ENCODE measurements at regions not wholly inside any gene's neighbourhood (a gene's known extent, or its start where the extent isn't known, plus 50 kb on each side); places are given as distances from the start of the nearest gene placed in this dataset.
"Not testable (repeated sequence)": the region's sequence is repeated elsewhere in the genome, so short reads cannot be mapped to it uniquely, and the experiment has no call there.

- H3K4me1 ChIP-seq (ENCODE audit: control insufficient read depth, insufficient read depth, low read length, poor library complexity, severe bottlenecking); H3K4me3 Mint-ChIP-seq; H3K9me3 Mint-ChIP-seq; H3K9me3 ChIP-seq (ENCODE audit: control insufficient read depth in 2 of 2, low read length in 2 of 2); DNase-seq; H3K4me3 ChIP-seq (ENCODE audit: low read depth, low read length); H3K36me3 Mint-ChIP-seq; ATAC-seq (ENCODE audit: low read depth in 2 of 2); H3K27ac Mint-ChIP-seq; H3K27me3 ChIP-seq (ENCODE audit: control insufficient read depth, insufficient read depth, low read length); H3K36me3 ChIP-seq (ENCODE audit: control insufficient read depth, insufficient read depth, low read length); H3K4me1 Mint-ChIP-seq; H3K27me3 Mint-ChIP-seq; H3K27ac ChIP-seq (ENCODE audit: insufficient read depth, low read length, poor library complexity, severe bottlenecking): not testable (repeated sequence)
Measured at GRCh38 chr13:18726524-18726923, 455.1 kb downstream of the TUBA3C start.

GRCh38 chr13:18725242-18725822 is 456.3 kb downstream of the TUBA3C start:
- H3K9me3 Mint-ChIP-seq; DNase-seq; H3K36me3 ChIP-seq (ENCODE audit: control insufficient read depth, insufficient read depth, low read length); H3K27me3 Mint-ChIP-seq; H3K4me3 Mint-ChIP-seq; H3K4me1 Mint-ChIP-seq; ATAC-seq (ENCODE audit: low read depth in 2 of 2); H3K27me3 ChIP-seq (ENCODE audit: control insufficient read depth, insufficient read depth, low read length); H3K27ac Mint-ChIP-seq; H3K4me3 ChIP-seq (ENCODE audit: low read depth, low read length); H3K4me1 ChIP-seq (ENCODE audit: control insufficient read depth, insufficient read depth, low read length, poor library complexity, severe bottlenecking); H3K36me3 Mint-ChIP-seq; H3K9me3 ChIP-seq (ENCODE audit: control insufficient read depth in 2 of 2, low read length in 2 of 2); H3K27ac ChIP-seq (ENCODE audit: insufficient read depth, low read length, poor library complexity, severe bottlenecking): not testable (repeated sequence)

DNA sequence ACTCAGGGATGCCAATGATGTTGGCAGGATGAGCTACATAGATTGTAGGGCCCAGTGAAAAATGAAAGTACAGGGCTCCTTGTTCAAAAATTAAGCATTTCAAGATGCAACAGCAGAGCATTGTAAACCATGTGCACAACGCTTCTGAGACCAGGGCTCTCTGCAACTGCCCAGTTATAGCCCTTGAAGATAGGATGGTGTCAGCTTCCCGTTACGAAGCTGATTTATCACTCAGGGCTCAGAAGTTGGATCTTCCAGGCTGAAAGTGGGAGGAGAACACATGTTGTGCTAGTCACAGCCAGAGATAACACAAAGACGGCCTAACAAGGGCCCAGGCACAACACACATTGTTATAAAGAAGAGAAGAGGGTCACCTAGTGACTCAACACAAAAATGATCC is 466.7 kb downstream of the TUBA3C start:
- Mint-ChIP-seq H3K27ac (no peak overlapping the region), H3K27me3 (no peaks in the 10 kb centered on the region)

DNA sequence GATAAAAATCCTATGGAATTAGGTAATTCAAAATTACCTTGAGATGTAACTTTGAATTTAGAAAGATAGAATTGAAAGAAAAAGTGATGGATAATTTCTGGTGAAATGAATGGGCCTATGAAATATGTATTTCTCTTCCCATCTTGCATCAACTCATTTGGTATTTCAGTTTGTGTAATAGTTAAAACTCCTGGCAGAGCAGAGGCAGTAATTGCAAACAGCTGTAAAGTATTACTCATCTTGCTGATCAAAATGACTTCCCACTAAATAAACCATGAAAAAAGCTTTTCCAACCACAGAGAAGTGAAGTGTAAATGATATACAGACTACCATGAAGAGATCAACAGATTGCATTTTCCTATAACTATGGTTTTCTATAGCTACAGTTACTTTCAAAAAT is 471.0 kb downstream of the TUBA3C start:
- ATAC-seq (ENCODE audit: low read depth in 2 of 2); H3K4me3 Mint-ChIP-seq; H3K4me3 ChIP-seq (ENCODE audit: low read depth, low read length): not testable (repeated sequence)

More for the DNA sequence above, 466.7 kb downstream of the TUBA3C start:
- no peak overlapping the region for H3K27ac ChIP-seq (ENCODE audit: insufficient read depth, low read length, poor library complexity, severe bottlenecking)
- Mint-ChIP-seq H3K4me1 (no peaks in the 10 kb centered on the region), H3K9me3 (peaks cover 0 to 6% (median 0%) of the 10 kb centered on the region in 7 donors), H3K4me3 (no peak overlapping the region), H3K36me3 (no peaks in the 10 kb centered on the region)
- no peaks in the 10 kb centered on the region for H3K27me3 ChIP-seq (ENCODE audit: control insufficient read depth, insufficient read depth, low read length)
- ATAC-seq (ENCODE audit: low read depth in 2 of 2) (no peak), DNase-seq (no peak)
- no peaks in the 10 kb centered on the region for H3K4me1 ChIP-seq (ENCODE audit: control insufficient read depth, insufficient read depth, low read length, poor library complexity, severe bottlenecking)
- no peaks in the 10 kb centered on the region for H3K9me3 ChIP-seq (ENCODE audit: control insufficient read depth in 2 of 2, low read length in 2 of 2)
- H3K4me3 ChIP-seq (ENCODE audit: low read depth, low read length), result no peak overlapping the region
- H3K36me3 ChIP-seq (ENCODE audit: control insufficient read depth, insufficient read depth, low read length), result no peaks in the 10 kb centered on the region

GRCh38 chr13:18706538-18706937 is 475.1 kb downstream of the TUBA3C start:
- ATAC-seq (ENCODE audit: low read depth in 2 of 2); H3K4me3 Mint-ChIP-seq; H3K4me3 ChIP-seq (ENCODE audit: low read depth, low read length); H3K27me3 ChIP-seq (ENCODE audit: control insufficient read depth, insufficient read depth, low read length); H3K27ac ChIP-seq (ENCODE audit: insufficient read depth, low read length, poor library complexity, severe bottlenecking); H3K36me3 Mint-ChIP-seq; DNase-seq; H3K27me3 Mint-ChIP-seq; H3K4me1 Mint-ChIP-seq; H3K4me1 ChIP-seq (ENCODE audit: control insufficient read depth, insufficient read depth, low read length, poor library complexity, severe bottlenecking); H3K36me3 ChIP-seq (ENCODE audit: control insufficient read depth, insufficient read depth, low read length); H3K9me3 ChIP-seq (ENCODE audit: control insufficient read depth in 2 of 2, low read length in 2 of 2); H3K9me3 Mint-ChIP-seq; H3K27ac Mint-ChIP-seq: not testable (repeated sequence)

More for the DNA sequence above, 471.0 kb downstream of the TUBA3C start:
- not testable (repeated sequence) for H3K4me1 Mint-ChIP-seq; H3K27me3 Mint-ChIP-seq; H3K36me3 ChIP-seq (ENCODE audit: control insufficient read depth, insufficient read depth, low read length); H3K27me3 ChIP-seq (ENCODE audit: control insufficient read depth, insufficient read depth, low read length); H3K9me3 Mint-ChIP-seq; H3K27ac ChIP-seq (ENCODE audit: insufficient read depth, low read length, poor library complexity, severe bottlenecking); H3K4me1 ChIP-seq (ENCODE audit: control insufficient read depth, insufficient read depth, low read length, poor library complexity, severe bottlenecking); H3K9me3 ChIP-seq (ENCODE audit: control insufficient read depth in 2 of 2, low read length in 2 of 2); DNase-seq; H3K36me3 Mint-ChIP-seq; H3K27ac Mint-ChIP-seq

DNA sequence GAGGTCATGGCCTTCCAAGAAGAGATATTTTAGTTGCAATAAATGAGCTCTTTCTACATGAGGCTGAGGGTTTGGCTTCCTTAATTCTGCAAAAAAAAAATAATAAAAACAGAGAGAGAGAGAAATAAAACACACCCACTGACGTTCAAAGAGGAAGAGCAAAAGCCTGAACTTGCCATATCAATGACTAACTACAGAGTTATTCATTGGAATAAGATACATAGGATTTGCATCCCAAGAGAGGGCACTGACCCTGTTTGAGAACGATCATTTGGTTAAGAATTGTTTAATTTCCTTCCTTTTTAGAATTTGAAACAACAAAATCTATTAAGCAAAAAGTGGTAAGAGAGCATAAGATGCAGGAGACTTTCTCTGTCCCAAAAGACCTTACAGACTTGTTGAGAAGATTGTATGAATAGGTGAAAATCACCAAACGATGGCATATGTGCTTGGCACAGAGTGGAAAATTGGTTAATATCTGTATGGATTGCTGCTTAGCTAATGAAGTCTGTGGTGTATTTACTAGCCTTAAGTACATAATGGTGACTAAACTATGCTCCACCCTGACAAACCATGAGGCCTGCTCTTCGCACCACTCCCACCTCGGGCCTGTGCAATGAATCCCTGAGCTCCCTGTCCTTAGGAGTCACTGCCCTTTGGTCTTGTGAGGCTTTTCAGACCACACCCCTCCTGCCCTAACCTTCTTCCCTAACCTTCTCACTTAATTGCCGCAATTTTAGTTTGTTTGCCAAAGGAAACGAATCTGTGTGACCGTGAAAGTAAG is 479.0 kb downstream of the TUBA3C start:
- H3K36me3 Mint-ChIP-seq; DNase-seq; H3K27ac ChIP-seq (ENCODE audit: insufficient read depth, low read length, poor library complexity, severe bottlenecking); H3K36me3 ChIP-seq (ENCODE audit: control insufficient read depth, insufficient read depth, low read length); H3K27ac Mint-ChIP-seq; H3K4me1 Mint-ChIP-seq; H3K9me3 ChIP-seq (ENCODE audit: control insufficient read depth in 2 of 2, low read length in 2 of 2); H3K9me3 Mint-ChIP-seq; H3K4me3 ChIP-seq (ENCODE audit: low read depth, low read length); ATAC-seq (ENCODE audit: low read depth in 2 of 2); H3K4me1 ChIP-seq (ENCODE audit: control insufficient read depth, insufficient read depth, low read length, poor library complexity, severe bottlenecking); H3K27me3 Mint-ChIP-seq; H3K4me3 Mint-ChIP-seq; H3K27me3 ChIP-seq (ENCODE audit: control insufficient read depth, insufficient read depth, low read length): not testable (repeated sequence)

- not testable (repeated sequence) for H3K36me3 Mint-ChIP-seq; H3K4me3 Mint-ChIP-seq; H3K9me3 Mint-ChIP-seq; H3K4me1 Mint-ChIP-seq; H3K4me1 ChIP-seq (ENCODE audit: control insufficient read depth, insufficient read depth, low read length, poor library complexity, severe bottlenecking); H3K27ac ChIP-seq (ENCODE audit: insufficient read depth, low read length, poor library complexity, severe bottlenecking); DNase-seq; H3K27me3 ChIP-seq (ENCODE audit: control insufficient read depth, insufficient read depth, low read length); H3K4me3 ChIP-seq (ENCODE audit: low read depth, low read length); H3K36me3 ChIP-seq (ENCODE audit: control insufficient read depth, insufficient read depth, low read length); ATAC-seq (ENCODE audit: low read depth in 2 of 2); H3K9me3 ChIP-seq (ENCODE audit: control insufficient read depth in 2 of 2, low read length in 2 of 2); H3K27me3 Mint-ChIP-seq; H3K27ac Mint-ChIP-seq
Measured at GRCh38 chr13:18698332-18698731, 483.3 kb downstream of the TUBA3C start.

DNA sequence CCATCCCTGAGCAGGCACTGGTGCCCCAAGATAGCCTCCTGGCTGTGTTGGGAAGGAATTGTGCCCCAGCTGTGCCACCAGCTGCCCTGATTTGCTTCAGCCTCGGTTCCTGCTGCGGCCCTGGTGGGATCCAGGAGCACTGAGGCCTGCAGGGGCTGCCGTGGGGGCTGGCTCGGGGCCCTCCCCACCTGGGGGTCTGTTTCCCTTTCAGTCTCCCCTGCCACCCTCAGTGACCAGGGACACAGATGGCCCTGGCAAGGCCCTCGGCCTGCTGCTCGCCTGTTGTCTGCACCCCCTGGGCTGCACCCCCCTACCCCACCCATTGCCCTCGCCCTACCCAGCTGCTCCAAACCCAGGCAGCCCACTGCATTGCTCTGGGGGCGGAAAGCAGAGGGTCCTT is 483.8 kb downstream of the TUBA3C start:
- not testable (repeated sequence) for H3K27me3 ChIP-seq (ENCODE audit: control insufficient read depth, insufficient read depth, low read length)

More for the DNA sequence above, 483.8 kb downstream of the TUBA3C start:
- not testable (repeated sequence) for H3K4me1 ChIP-seq (ENCODE audit: control insufficient read depth, insufficient read depth, low read length, poor library complexity, severe bottlenecking); H3K27ac Mint-ChIP-seq; ATAC-seq (ENCODE audit: low read depth in 2 of 2); H3K36me3 Mint-ChIP-seq; H3K4me1 Mint-ChIP-seq; H3K9me3 Mint-ChIP-seq; H3K9me3 ChIP-seq (ENCODE audit: control insufficient read depth in 2 of 2, low read length in 2 of 2); H3K27ac ChIP-seq (ENCODE audit: insufficient read depth, low read length, poor library complexity, severe bottlenecking); H3K36me3 ChIP-seq (ENCODE audit: control insufficient read depth, insufficient read depth, low read length); H3K4me3 Mint-ChIP-seq; H3K27me3 Mint-ChIP-seq; H3K4me3 ChIP-seq (ENCODE audit: low read depth, low read length); DNase-seq

All from CD4-positive, CD25-positive, alpha-beta regulatory T cell (primary cell).